ENCODE measurements at regions not wholly inside any gene's neighbourhood (a gene's known extent, or its start where the extent isn't known, plus 50 kb on each side); places are given as distances from the start of the nearest gene placed in this dataset.

GRCh38 chr4:180281724-180282123 lies 1961.5 kb upstream of the TENM3 start:
- CTCF ChIA-PET = no interaction called here
- no peak overlapping the region for H3K4me2 ChIP-seq (ENCODE audit: control insufficient read depth, insufficient read depth)
- no peaks in the 10 kb centered on the region; the same call in 2 of the 3 replicates for H3K9me3 ChIP-seq (replicated peaks; ENCODE audit: control insufficient read depth, insufficient read depth, low read length)
- H4K20me1 ChIP-seq (ENCODE audit: control insufficient read depth, insufficient read depth) = no peaks in the 10 kb centered on the region
- H3K4me1 ChIP-seq (ENCODE audit: control insufficient read depth, insufficient read depth, low read length) = peaks cover 3% of the 10 kb centered on the region; the same call in 1 of the 2 replicates
- FAIRE-seq (no peak), ATAC-seq (no peak), DNase-seq (ENCODE audit: low read depth, low spot score) (no peak)
- 37% methylated on average over 3 of the region's 3 CpGs for WGBS (ENCODE audit: insufficient coverage, insufficient replicate concordance, low lambda C conversion rate, missing lambda C conversion rate)
- BruUV-seq (replicated peaks) = no TSS peak
- no peak overlapping the region for H2AFZ ChIP-seq (ENCODE audit: control insufficient read depth, low read depth, low read length)
- RAD21 ChIA-PET (ENCODE audit: unreplicated experiment) = no interaction called here
- H3K36me3 ChIP-seq (ENCODE audit: control insufficient read depth in 2 of 2, insufficient read depth in 2 of 2, low read length in 1 of 2) = no peaks in the 10 kb centered on the region
- no peaks in the 10 kb centered on the region for H3K79me2 ChIP-seq (ENCODE audit: control insufficient read depth, insufficient read depth, low read length)
- H3K27ac ChIP-seq (ENCODE audit: control insufficient read depth, insufficient read depth) = no peak overlapping the region
- H3K4me3 ChIP-seq = no peak overlapping the region
- no peak overlapping the region for H3K9ac ChIP-seq (ENCODE audit: control insufficient read depth, insufficient read depth, low read length)
- TF ChIP-seq MYC (IDR thresholded peaks at IDR 0.05; ENCODE audit: insufficient read depth, insufficient read length, insufficient replicate concordance, low read length, severe bottlenecking) = no peak
- TF ChIP-seq MTA3 (IDR thresholded peaks at IDR 0.05; ENCODE audit: borderline replicate concordance, low read length) = no peak
- no peak for TF ChIP-seq HDAC6 (IDR thresholded peaks at IDR 0.05; ENCODE audit: unreplicated experiment)
- no peak for TF ChIP-seq ATF7 (IDR thresholded peaks at IDR 0.05; ENCODE audit: low read depth)
- TF ChIP-seq SP1 (IDR thresholded peaks at IDR 0.05; ENCODE audit: low read depth, low read length) = no peak
- no peak for TF ChIP-seq SMARCA5 (IDR thresholded peaks at IDR 0.05)
- TF ChIP-seq MYB (IDR thresholded peaks at IDR 0.05; ENCODE audit: borderline replicate concordance, low read depth, low read length) = no peak
- no peak for TF ChIP-seq NR2F1 (conservative IDR thresholded peaks at IDR 0.05)
- no peak for TF ChIP-seq BCLAF1 (IDR thresholded peaks at IDR 0.05)
- no peak for TF ChIP-seq IKZF1 (conservative IDR thresholded peaks at IDR 0.05)
- TF ChIP-seq, protein P1, sequence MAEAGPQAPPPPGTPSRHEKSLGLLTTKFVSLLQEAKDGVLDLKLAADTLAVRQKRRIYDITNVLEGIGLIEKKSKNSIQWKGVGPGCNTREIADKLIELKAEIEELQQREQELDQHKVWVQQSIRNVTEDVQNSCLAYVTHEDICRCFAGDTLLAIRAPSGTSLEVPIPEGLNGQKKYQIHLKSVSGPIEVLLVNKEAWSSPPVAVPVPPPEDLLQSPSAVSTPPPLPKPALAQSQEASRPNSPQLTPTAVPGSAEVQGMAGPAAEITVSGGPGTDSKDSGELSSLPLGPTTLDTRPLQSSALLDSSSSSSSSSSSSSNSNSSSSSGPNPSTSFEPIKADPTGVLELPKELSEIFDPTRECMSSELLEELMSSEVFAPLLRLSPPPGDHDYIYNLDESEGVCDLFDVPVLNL (IDR thresholded peaks at IDR 0.05; ENCODE audit: low read depth, low read length) = no peak
- TF ChIP-seq NR2C1 (IDR thresholded peaks at IDR 0.05) = no peak
- no peak for TF ChIP-seq EED (IDR thresholded peaks at IDR 0.05; ENCODE audit: low read depth)
- no peak for TF ChIP-seq SMC3 (IDR thresholded peaks at IDR 0.05; ENCODE audit: borderline replicate concordance, low read length)
- TF ChIP-seq CHD2 (IDR thresholded peaks at IDR 0.05; ENCODE audit: borderline replicate concordance, low read depth, low read length) = no peak
- TF ChIP-seq CHD1 (IDR thresholded peaks at IDR 0.05; ENCODE audit: low read depth, low read length) = no peak
- no peak for TF ChIP-seq CHD4 (IDR thresholded peaks at IDR 0.05)
- TF ChIP-seq, protein P2, sequence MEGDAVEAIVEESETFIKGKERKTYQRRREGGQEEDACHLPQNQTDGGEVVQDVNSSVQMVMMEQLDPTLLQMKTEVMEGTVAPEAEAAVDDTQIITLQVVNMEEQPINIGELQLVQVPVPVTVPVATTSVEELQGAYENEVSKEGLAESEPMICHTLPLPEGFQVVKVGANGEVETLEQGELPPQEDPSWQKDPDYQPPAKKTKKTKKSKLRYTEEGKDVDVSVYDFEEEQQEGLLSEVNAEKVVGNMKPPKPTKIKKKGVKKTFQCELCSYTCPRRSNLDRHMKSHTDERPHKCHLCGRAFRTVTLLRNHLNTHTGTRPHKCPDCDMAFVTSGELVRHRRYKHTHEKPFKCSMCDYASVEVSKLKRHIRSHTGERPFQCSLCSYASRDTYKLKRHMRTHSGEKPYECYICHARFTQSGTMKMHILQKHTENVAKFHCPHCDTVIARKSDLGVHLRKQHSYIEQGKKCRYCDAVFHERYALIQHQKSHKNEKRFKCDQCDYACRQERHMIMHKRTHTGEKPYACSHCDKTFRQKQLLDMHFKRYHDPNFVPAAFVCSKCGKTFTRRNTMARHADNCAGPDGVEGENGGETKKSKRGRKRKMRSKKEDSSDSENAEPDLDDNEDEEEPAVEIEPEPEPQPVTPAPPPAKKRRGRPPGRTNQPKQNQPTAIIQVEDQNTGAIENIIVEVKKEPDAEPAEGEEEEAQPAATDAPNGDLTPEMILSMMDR (IDR thresholded peaks at IDR 0.05 in 2 of 3, conservative IDR thresholded peaks at IDR 0.05 in 1 of 3; ENCODE audit: control insufficient read depth in 2 of 3, extremely low read depth in 1 of 3, insufficient read depth in 1 of 3, low read depth in 3 of 3, low read length in 3 of 3) = no peak
- no peak for TF ChIP-seq RB1 (IDR thresholded peaks at IDR 0.05; ENCODE audit: borderline replicate concordance)
- intact Hi-C loops (cut with micrococcal nuclease; ENCODE audit: unreplicated experiment) (no loop called here), in situ Hi-C loops (cut with MboI) (no loop called here)
- SMC1A ChIA-PET (ENCODE audit: uncharacterized antibody, unreplicated experiment) = no interaction called here
- no peaks in the 10 kb centered on the region for H3K27me3 ChIP-seq (replicated peaks in 1 of 2; ENCODE audit: control insufficient read depth in 2 of 2, insufficient read depth in 2 of 2, low read length in 1 of 2)
- POLR2A ChIA-PET = no interaction called here

All from GM12878 (cell line).